Caki2 (cell line): ENCODE measurements at regions not wholly inside any gene's neighbourhood (a gene's known extent, or its start where the extent isn't known, plus 50 kb on each side); places are given as distances from the start of the nearest gene placed in this dataset.
A peak's percentile ranks its signal among the peaks of the same experiment; 100 is the strongest.

Experiments used
- DNase-seq: peaks from one replicate; pipeline ENCODE4 v3.0.0-alpha.2; 2015; ENCODE audit warnings: low read depth
- in situ Hi-C: cut with HindIII; loops from 2 replicates; pipeline ENCODE4 v1.10.0; 2016; ENCODE audit warnings: low sequenced_read_pairs, low pct_unique_long_range_greater_than_20kb, mixed read lengths

DNA sequence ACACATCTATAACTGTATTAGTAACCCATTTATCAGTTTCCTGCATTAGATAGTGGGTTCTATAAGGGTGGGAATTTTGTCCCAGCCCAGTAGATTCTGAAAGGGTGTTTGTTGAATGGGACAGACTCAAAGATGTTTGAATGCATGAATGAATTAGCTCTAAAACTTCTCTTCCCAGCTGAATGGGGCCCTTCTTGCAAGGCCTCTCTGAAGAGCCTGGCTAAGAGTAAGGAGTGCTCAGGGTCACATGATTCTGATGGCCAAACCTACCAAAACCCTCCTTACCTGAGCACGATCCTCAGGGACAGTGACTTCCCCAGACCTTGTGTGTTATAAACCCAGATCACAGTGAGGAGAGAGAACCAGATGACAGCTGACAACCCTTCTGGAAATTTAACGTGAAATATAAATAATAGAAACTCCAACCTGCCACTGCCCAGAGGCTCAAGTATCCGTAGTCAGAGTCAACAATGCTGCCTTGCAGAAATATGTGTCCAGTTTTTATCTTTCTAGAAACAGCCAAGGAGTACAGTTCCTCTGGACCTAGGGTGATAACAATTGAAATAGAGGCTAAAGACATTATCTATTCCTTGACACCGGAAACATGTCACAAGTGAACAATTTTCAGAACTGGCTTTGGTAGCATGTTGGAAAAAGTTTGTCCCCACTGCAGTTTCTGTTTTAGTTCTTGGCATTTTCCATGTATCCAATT, 268.9 kb upstream of the MAF start:
- in situ Hi-C loops = no loop called here
- no peak for DNase-seq

DNA sequence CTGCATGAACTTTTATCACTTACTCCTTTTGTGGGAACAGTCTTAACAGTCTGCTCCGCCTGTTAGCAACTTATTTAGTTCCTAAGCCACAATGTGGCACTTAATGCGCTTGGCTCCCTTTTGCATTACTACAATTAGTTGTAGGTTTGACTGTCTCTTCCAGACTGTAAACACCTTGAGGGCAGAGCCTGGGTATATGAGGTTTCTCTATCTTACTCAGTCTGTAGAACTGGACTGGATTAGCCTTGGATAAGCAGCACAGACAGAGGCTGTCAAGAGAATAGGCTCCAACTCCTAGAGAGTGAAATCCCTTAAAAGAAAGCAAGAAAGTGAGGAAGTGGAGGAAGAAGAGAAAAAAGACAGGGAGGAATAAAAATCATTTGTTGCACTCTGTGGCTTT, 268.3 kb upstream of the MAF start:
- DNase-seq = no peak
- in situ Hi-C loops = no loop called here

DNA sequence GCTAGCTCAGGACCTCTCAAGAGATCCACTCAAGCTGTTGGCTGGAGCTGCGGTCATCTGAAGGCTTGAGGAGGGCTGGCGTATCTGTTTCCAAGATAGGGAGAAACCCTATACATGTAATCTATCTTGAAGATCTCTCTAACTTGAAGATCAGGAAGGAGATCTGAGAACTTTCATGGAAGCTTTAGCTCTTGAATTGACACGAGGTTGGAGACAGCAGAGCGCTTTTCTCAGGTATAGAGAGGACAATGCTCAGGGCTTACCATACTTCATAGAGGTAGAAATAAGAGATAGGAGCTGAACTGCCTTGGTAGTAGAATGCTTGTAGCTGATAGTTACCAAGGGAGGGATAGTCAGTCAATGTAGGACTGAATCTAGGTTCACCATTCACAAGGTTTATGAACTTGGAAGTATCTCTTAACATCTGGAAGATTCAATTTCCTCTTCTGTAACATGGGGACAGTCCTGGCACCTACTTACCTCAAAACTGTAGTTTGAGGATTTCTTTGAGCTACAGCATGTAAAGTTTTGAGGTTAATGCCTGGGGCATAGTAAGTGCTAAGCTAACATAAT, 267.0 kb upstream of the MAF start:
- in situ Hi-C loops = no loop called here
- DNase-seq = no peak

DNA sequence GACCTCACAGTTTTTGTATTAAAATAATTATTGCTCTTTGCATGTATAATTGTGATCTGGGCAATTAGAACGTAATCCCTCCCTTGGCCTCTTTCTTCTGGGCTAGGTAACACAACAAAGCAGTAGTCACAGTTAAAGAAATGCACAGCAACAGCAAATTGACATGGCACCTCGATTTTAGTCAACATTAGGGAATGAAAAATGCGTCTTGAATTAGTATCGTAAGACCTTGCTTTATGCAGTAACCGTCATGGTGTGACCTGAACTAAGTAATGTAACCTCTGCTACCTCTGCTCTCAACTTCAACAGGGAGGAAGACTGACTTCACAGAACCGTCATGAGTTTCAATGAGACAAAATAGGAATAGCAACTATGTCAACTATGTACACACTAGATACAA, 265.4 kb upstream of the MAF start:
- DNase-seq = no peak
- in situ Hi-C loops = no loop called here

DNA sequence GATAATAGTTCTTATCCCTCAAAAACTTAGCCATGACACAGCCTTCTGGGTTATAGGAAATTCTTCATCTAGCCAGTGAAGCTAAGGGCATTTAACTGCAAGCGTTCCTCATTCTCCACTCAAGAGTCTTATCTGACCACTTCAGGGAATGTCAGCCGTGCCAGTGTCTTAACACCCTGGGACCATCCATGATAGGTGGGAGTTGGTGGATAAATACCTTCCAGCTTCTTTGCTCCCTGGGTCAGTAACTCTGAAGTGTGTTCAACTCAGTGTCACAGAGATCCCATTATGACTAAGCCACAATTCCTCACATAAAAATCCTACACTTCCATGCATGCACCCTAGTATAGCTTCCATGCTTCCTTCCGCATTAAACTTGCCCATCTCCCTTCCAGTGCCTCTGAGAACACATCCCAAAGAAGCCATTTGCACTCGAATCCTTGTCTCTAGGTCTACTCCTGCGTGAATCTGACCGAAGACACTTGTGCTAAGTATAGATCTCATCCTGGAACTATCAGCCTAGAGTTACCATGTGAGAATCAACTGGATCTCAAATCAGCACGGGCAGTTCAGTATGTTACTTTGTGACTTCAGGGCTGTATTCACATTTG, 264.3 kb upstream of the MAF start:
- DNase-seq = no peak
- in situ Hi-C loops = no loop called here

DNA sequence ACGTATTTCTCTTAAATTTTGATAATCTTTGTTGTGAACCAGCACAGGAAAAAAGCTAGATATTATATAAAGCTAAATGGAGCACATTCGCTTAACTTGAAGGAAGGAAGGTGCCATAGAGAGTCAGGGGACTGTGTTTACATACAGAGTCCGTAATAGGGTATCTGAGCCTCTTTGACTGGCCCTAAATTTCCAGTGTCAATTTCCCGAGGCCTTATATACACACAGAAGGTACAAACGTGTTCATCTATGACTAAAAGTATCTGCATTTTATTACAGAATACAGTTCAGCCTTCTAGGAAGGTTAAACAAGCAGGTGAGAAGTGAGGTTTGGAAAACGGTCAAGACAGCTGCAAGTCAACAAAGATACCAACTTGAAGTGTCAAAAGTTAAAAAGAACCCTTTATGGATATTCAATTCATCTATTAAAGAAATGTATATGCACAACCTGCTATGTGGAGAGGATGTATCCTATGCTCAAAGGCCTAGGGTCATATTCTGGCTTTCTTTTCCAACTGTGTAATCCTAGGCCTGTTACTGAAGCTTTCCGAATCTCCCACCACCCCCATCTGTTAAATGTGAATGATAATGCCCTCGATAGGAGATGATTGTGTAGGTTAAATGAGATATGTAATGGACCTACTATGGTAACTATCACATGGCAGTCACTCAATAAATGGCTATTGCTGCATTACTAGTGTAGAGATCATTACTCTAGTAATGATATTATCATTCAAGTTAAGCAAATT, 263.7 kb upstream of the MAF start:
- in situ Hi-C loops = no loop called here

DNA sequence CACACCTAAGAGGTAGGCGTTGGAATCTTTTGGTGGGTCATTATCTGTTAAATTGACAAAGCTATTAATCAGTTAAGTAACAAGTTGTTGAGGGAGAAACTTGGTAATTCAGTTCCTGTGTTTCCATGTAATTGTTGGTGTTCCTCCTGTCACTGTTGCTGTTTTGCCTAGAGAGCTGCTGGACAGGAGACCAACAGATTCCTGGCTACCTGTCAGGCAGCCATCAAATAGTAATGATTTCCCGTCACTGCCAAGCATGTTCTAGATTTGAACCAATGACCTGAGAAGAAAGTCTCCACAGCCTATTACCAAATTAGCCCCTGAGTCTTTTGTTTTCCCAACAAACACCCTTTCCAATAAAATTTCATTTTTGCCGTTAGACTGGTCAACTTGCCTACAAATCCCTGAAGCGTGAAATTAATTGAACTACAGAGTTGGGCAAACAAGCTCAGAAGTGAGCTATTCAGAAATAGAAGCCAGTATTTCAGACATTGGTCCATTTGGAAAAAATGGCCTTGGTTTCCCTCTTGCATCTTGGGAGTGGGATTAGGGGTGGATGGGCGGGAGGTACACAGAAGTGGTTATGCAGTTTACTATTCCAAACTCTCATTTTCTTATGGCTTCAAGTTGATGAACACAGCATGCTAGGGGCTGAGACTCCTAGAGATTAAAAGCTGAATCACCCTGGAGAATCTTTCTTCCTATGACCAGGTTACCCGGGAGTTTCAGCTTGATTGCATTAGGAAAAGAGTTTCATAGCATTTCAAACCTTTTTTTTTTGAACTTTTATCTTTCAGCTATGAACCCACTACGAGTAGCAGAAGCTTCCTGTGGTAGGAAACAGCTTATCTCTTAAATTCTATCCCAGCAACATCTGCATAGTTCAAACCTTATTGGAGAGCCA, 262.8 kb upstream of the MAF start:
- no peak for DNase-seq
- in situ Hi-C loops = no loop called here

More for the DNA sequence above, 263.7 kb upstream of the MAF start:
- DNase-seq = no peak

DNA sequence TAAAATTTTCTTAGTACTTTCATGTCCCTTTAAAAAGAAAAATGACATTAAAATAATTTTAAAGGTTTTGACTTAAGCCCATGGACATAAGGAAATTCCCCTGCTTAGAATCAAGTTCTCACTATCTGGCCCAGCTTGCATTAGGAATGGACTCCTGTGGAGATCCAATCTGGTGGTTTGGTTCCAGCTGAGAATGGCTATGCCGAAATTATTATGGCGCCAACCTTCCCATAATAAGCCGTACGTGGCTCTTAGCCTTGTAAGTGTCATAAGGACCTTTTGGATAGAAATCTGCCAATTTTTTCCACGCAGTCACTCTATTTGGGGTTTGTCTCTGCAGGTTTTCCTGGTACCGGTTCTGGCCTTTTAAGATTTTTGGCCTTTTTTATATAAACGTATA, 262.1 kb upstream of the MAF start:
- no peak for DNase-seq

DNA sequence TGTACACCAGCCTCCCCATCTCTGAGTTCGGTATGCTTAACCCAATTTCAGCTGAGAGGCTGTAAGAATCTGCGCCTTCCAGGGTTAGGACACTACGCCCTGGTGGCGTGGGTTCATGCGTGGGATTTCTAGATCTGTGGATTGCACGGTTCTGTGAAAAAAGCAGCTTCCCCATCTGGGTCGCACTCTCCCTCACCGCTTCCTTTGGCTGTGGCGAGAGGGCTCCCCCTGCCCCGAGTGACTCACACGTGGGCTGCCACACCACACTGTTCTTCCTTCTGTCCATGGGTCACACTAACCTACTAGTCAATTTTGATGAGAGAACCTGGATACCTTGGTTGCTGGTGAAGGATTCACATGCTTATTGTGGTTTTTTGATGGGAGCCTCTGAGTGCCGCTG, 256.0 kb upstream of the MAF start:
- DNase-seq = no peak
- in situ Hi-C loops = no loop called here

More for the DNA sequence above, 262.1 kb upstream of the MAF start:
- in situ Hi-C loops = no loop called here

DNA sequence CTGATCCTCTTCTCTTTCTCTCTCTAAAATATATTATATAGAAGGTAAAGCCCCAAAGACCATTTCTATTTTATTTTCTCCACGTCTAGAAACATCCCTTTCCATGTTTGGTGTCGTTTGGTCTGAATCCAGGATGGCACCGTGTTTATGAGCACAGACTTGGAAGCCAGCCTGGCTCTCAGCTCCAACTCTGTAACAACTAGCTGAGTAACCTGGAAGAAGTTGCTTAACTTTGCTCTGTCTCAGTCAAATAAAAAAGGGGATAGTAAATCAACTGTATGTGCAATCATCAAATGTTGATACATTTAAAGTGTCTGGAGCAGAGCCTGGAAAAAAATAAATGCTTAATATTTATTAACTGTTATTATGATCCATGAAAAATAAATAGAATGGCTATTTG, 249.8 kb upstream of the MAF start:
- in situ Hi-C loops = no loop called here
- no peak for DNase-seq

DNA sequence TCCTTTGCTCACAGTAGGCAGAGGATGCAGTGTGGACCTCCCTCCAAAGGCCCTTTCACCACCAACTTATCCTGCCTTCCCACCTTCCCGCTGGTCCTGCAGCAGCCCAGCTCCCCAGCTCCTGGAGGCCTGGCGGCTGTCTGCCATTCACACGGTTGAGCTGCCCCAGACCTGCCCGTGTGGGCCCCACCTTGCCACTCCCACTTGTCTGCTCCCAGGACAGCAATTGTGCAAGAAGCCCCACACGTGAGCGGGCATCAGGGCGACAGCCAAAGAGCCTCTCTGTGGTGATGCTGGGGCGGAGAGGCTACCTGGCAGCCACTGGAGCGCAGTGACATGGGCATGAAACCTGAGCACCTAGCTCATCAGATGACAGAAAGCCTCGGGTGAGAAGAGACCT, 248.6 kb upstream of the MAF start:
- DNase-seq = no peak
- in situ Hi-C loops = no loop called here

DNA sequence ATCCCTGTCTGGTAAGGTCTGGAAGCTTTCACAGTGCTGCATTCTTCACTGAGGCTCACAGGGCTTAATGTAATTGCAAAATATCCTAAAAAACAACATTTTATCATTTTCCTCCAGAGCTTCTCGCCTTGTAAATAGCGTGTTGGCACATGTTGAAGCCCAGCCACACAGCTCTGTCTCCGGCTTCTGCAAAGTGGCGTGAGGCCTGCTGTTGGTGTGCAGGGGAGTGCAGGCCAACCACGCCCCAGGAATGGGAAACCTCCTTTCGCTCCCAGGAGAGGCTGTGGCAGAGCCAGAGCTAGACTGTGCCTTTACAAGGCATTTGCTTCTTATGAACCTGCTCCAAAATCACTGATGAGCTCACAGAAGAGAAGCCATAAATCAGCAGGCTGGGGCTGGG, 248.2 kb upstream of the MAF start:
- in situ Hi-C loops = no loop called here
- DNase-seq = no peak

DNA sequence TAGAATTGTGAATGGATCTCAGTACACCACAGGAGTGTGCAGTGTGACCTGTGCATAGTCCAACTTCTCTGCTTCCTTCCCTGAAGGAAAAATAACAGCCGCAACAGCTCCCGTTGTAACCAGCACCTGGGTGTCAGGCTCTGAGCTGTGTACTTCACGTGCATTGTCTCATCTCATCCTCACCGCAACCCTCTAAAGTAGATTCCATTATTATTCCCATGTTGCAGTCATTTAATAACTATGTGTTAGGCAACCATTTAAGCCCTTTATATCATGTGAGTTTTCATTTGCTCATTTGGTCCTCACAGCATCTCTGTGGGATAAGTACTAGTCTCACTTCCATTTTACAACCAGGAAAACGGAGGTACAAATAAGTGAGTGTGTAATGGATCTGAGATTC, 247.0 kb upstream of the MAF start:
- in situ Hi-C loops = no loop called here
- DNase-seq = no peak

DNA sequence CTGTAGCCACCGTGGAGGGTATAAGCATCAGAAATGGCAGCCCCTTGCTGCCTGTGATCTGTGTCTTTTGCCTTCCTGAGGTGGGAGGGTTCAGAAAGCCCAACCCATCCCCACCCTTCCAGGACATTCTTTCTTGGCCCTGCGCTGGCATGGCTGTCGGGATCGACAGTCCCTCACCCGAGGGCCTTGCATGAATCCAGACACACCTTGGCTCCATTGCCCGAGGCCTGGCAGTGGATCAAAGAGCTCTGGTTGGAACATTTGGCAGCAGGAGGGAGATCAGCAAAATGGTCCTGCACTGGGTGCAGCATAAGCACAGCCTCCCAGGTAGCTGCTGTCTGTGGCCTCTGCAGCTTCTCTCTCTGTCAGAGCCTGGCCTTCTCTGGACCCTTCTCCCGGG, 246.6 kb upstream of the MAF start:
- no peak for DNase-seq
- in situ Hi-C loops = no loop called here

DNA sequence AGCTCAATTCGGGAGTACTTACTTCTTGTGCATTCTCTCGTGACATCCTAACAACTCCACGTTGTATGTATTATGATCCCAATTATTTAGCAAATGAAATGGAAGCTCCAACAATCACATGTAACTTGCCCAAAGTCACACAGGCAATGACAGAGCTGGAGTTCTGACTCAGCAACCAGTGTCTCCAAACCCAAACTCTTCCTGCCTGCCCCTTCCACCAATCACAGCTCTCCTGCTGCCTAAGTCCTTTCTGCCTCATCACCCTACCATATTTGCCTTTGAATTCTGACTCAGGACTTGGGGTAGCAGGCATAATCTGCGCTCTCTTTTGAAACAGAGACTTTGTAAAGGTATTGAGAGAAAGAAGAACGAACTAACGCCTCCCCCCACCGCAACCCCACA, 245.2 kb upstream of the MAF start:
- peak; percentile 16 for DNase-seq
- in situ Hi-C loops = no loop called here

DNA sequence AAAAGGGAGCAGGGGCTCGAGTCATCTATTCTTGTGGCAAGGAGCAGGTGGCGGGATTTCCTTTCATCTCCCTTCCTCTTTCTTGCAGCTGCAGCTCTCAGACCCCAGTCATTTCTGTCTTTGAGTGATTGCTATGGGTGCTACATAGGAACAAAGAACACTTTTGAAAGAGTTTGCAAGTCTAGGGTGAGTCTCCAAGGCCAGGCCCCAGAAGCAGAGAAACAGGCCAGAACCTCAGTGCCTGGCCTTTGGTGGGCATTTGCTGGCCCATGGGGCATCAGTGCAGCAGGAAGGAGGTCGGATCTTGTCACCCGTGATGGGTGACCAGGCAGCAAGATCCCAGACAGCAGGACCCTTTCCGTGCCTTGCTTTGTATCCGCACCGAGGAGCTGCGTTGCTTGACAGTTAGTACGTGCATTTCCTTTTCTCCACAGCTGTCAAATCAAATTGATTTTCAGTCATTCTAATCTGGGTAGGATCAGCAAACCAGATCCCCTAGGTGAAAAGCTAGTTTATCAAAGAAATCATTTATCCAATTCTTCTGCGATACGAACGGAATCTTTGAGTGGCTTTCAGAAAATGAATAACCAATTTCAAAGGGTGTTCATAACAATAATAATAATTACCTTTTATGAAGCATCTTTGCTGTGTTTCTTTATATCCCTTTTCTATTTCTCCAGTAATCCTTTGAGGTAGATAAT, 244.6 kb upstream of the MAF start:
- no peak for DNase-seq
- in situ Hi-C loops = no loop called here

DNA sequence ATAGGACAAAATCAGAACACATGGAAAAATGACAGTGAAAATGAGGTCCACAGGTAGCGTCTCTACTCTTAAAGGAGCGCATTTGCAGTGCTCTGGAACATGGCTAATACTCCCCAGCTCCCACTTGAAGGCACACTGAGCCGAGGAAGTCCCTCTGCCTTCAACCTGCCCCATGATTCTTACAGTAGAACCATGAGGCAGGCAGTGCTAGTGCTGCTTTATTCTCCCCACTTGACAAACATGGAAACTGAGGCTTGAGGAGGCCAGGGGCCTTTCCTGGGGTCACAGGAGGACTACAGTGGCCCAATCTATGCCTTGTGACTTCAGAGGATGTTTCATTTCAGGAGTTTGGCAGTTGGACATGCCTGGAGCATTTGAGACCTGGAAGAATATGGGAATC, 244.1 kb upstream of the MAF start:
- in situ Hi-C loops = no loop called here
- no peak for DNase-seq

DNA sequence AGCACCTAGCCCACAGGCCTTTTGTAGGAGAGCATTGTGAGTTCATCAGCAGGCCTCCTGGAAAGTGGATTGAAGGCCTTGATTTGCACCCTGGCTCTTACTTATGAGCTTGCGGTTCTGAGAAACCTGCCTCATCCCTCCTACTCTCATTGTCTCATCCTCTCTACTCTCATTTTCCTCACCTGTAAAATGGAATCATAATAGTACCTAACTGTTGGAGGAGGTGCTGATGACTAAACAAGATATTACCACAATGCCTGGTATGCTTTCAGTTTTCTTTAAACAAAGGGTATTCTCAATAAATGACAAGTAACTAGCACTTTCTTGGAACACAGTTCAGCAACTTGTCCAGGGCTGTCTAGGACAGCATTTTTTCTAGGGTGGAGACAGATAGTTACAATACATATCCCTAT, 243.1 kb upstream of the MAF start:
- DNase-seq = no peak
- in situ Hi-C loops = no loop called here
